Muscle of back (tissue), 3 donors: ENCODE measurements at regions not wholly inside any gene's neighbourhood (a gene's known extent, or its start where the extent isn't known, plus 50 kb on each side); places are given as distances from the start of the nearest gene placed in this dataset.
A peak's percentile ranks its signal among the peaks of the same experiment; 100 is the strongest.
"Not testable (repeated sequence)": the region's sequence is repeated elsewhere in the genome, so short reads cannot be mapped to it uniquely, and the experiment has no call there.

Experiments
- DNase-seq, 3 donors: peaks; one replicate each; pipeline versions ENCODE4 v3.0.0 to v3.0.0-alpha.2; 2013

DNA sequence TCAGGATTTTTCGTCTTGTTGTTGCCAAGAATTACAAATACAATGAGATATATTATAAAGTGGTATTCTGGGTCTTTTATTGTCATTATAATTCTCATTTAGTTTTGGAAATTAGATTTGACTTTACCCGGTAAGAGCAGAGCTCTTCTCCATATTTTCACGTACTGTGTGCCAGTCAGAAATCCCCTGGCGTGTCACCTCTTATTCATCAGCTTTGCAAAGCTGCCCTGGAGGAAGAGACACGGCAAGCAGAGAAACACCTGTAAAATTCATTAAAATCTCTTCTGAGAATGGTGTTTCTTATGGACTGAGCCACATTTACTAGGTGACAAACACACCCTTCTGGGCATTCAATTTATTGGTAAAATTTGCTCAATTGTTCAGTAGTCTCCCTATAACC, 440.4 kb downstream of the HINT1 start:
- DNase-seq: no peak

DNA sequence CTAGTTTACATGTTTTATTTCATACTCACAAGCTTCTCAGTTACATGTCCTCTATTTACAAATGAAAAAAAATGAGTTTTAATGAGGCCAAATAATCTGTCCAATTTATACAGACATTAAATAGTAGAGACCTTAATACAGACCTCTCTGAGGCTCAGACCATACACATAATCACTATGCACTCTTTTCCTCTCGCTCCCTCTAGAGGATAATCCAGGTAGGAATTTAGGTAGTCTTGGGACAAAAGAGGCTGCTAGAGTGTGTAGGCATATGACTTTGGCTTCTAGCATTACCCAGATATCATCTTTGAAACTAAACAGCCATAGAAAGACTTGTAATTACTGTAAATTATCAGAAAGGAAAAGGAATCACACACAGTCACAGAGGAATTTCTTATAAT, 444.7 kb downstream of the HINT1 start:
- peak in 2 of 3 donors; percentile 2 to 17 for DNase-seq

DNA sequence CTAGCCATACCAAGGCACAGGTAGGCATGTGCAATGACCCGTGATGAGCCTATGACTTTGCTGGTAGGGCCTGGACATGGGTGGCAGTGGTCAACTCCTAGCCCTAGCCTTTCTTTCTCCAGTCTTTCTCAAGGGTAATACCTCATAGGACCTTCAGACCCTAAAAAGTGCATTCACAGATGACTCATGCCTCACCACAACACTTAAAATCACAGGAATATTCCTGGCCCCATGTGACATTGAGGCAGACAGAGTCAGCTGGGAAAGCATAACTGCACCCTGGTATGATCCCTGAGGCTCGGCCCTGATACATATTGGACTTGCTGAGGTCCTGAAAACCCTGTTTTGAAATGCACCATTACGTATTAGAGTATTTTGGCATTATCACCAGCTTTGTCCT, 449.5 kb downstream of the HINT1 start:
- DNase-seq: no peak

DNA sequence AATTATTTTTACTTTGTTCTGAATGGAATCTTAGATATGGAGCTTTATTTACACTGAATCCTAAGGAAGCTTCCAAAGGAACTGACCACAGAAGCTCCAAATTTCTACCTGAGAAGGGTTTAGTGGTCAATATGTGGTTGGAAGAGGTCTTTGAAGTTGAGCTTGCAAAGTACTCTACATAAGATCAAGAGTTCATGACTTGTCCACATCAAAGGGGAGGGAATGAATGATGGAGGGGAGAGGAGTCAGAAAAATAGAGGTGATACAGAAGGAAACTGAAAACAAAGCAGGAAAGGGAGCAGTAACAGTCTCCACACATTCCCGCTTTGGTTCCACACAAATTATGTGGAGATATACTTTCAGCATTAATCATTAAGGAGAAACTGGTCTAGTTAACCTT, 450.9 kb downstream of the HINT1 start:
- DNase-seq: no peak

DNA sequence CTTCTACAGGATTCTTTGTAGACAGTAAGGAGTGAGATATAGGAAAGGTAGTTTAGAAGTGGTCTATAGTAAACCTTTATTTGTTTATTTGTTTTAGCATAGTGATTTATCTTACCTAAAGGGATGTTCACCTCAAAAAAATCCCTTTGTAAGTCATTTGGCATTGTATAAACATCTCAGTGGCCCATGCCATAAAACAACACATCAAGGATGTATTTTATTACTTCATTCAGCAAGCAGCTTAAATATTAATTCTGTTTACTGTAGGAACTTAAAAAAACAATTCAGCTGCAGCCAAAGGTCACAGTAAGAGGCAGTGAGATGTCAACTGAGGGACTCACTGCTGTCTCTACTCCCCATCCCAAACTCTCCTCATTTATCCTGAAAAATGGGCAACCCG, 452.7 kb downstream of the HINT1 start:
- no peak for DNase-seq

DNA sequence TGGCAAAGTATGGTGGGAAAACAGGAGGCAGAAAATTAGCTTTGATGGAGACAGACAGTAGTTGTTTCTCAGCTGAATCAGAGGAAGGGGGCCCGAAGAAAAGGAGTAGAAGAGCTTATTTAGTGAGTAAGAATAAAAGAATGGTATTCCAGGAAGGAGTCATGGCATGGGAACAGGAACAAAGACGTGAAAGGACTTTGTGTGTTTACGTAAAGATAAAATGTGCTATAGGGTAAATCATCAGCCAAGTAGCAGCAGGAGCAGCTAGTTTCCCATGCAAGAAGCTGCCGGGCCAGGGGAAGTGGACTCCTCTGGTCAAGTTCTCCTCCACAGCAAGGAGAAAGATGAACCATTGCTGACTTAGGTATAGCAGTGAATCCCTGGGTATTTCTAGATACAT, 454.5 kb downstream of the HINT1 start:
- peak in 1 of 3 donors; percentile 57 for DNase-seq

DNA sequence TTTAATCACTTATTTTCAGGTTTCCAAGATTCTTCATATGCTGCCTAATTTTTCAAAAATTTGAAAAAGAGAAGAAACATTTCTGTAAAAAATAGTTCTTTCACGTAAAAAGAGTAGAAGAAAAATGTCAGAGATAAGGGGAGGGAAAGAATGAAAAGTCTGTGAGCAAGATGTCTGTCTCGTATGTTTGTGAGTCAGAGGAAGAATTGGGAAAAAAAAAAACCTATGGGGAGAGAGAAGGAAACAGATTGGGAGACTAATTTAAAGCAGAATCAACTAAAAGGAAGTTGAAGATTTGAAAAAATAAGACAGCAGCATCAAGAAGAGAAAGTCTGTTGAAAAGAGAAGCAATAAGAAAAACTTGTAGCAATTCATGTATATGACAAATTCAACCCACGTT, 456.3 kb downstream of the HINT1 start:
- peak in 1 of 3 donors; percentile 4 for DNase-seq

DNA sequence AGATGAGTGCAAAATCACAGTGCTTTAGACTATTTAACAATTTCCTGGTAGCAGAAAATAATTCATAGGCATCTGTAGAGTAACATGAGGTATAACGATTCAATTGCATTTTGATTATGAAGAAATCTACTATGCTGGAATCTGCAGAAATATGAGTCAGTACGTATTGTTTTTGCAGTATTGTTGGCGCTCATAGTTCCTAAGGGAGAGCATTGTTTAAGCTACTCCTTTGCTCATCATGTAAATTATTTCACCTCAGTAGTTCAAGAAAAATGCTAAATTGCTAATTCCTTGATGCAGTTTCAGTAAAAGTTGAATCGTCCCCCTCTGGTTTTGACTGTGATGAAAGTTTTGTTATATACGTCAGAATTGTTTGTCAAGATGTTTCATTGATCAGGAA, 458.4 kb downstream of the HINT1 start:
- DNase-seq: peak in 2 of 3 donors; percentile 3 to 21

DNA sequence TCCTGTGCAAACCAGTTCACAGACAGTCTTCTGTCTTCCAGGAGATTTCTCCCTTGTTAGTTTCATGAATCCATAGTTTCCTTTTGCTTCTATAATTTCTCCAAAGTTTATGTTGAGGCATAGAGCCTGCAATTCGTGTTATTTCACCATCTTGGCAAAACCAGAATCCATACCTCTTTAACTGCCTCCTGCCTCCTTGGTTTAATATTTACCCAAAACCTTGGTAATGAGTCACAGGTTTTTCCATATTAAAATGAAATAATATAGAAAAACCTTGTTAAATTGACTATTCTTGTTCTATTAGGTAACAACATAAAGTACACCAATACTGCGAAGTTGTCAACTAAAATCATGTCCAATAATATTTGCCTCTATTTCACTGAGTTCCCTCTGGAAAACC, 459.7 kb downstream of the HINT1 start:
- no peak for DNase-seq

DNA sequence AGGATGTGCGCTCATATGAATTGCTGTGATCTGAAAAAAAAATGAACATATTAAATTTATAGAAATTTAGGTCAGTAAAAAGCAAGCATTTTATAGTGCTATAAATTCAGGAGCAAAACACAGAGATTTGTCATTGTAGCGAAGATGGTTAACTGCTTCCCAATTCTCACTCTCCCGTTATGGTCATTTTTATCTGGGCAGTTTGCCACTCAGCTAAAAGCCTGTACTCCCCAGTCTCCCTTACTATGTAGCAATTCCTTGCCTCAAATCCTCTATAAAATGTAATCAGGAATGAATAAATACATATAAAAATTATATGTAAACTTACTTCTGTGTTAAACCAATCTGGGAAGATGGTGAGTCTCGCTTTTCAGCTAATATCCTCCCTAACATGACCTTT, 471.5 kb downstream of the HINT1 start:
- peak in 2 of 3 donors; percentile 16 to 26 for DNase-seq

DNA sequence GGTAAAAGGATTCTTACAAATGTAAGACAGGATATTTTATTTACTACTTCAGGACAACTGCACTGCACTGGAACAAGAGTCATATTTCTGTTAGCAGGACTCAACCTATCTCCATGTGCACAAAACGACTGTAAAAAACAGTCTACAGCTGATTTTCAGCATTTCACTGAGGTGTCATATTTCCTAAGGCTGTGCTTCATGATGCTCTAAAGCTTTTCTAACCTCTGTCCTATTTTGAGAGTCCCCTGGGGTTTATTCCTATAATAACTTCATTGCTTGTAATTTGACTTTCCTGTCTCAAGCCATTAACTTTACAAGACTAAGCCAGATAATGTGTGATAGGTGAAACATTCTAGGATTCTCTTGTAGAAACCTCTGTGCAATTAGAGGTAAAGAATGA, 472.3 kb downstream of the HINT1 start:
- peak in 2 of 3 donors; percentile 5 to 19 for DNase-seq

DNA sequence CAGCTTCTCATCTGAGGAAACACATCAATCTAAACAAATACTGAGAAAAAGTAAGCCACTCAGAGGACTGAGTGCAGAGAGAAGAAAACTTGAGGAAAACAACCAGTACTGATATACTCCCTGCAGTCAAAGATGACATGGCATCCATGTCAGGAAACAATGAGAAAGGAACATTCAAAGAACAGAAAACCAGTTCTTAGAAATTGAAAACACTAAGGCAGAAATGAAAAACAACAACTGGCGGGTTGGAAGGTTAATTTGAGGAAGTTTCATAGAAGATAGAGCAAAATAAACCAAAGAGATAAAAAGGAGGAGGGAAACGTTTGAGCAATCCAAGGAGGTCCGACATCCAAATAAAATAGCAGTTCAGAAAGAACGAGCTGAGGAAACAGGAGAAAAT, 475.2 kb downstream of the HINT1 start:
- DNase-seq: no peak

DNA sequence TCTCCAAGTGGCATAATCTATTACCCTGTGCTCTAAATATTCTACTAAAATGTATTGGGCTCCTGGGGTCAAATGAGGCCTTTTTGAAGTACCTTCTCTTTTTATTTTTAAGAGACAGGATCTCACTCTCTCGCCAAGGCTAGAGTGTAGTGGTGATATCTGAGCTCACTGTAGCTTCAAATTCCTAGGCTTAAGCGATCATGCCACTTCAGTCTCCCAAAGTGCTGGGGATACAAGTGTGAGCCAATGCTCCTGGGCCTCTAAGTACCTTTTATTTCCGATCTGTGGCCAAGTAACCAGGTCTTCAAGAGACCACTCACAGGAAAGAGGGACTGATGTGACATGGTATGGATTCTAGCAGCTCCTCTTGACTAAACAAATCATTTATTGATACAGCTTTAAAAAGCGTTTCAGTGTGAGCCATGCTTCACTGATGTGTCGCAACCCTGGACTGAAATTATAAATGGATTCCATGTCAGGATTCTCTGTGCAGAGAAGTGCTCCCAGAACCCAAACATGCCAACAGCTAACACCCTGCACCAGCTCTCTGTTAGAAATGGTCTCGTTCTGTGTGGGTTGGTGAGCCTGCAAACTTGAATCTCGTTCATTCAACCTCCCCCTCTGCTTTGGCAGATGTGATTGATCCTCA, 477.8 kb downstream of the HINT1 start:
- DNase-seq: no peak

DNA sequence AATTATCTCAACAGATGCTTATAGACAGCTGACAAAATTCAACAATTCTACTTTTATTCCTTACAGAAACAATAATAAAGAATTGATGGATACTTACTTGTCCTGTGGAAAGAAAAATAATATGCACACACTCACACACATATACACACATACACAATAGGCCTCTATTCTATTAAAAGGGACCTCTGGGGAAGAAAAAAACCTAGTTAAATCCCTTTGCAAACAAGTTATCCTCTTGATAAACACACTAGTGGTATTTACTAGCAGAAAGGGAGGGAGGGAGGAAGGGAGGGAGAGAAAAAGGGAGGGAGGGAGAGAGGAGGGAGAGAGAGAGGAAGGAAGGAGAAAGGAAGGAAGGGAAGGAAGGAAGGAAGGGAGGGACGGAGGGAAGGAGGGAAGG, 486.4 kb downstream of the HINT1 start:
- no peak for DNase-seq

DNA sequence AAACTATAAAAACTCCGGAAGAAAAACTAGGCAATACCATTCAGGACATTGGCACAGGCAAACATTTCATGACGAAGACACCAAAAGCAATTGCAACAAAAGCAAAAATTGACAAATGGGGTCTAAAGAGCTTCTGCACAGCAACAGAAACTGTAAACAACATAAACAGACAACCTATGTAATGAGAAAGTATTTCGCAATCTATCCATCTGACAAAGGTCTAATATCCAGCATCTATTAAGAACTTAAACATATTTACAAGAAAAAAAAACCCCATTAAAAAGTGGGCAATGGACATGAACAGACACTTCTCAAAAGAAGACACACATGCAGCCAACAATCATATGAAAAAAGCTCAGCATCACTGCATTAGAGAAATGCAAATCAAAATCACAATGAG, 498.6 kb downstream of the HINT1 start:
- no peak for DNase-seq

DNA sequence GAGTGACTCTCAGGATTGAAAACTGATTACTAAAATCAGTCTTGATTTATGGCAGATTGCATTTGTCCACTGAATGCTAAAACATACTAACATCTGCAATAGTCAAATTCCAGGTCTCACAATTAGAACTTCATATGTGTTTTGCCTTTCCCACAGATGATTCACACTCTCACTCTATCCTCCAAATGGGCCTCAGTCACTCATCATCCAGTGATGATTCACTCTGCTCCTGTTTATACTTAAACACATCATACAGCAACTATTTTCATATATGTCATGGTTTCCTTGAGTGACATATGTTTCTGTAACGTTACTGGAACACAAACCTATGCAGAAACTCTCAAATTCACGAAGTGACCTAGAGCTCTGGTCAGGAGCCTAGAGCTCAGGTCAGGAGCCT, 512.9 kb downstream of the HINT1 start:
- DNase-seq: peak in 1 of 3 donors; percentile 77

DNA sequence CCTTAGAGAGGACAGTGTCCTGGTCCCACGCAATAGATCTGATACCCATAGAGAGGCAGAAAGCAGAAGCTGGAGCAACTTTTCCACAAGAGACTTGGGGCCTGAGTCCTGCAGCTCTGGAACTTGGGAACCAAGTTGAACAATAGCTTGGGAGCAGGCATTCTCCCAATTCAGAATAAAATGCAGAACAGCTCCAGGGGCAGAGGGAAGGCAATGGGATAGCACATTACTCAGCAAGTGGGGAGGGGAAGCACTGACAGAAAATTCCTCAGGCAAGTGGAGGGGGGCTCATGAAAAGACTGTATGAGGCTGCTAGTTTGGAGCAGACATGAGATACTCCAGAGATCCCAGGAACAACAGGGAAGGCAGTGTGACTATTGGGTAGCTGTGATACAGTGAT, 513.6 kb downstream of the HINT1 start:
- DNase-seq: no peak

DNA sequence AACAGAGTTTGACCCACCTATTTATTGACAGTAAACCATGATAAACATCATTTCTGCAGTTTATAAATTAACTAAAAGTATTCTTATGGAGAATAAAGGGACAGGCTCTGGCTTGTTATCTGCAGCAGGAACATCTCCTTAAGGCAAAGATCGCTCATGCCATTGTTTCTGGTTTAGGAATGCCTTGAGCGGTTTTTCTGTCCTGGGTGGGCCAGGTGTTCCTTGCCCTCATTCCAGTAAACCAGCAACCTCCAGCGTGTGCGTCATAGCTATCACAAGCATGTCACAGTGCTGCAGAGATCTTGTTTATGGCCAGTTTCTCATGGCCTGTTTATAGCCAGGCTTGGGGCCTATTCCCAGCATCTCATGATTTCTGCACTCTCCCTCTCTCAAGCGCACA, 521.7 kb downstream of the HINT1 start:
- DNase-seq: no peak

DNA sequence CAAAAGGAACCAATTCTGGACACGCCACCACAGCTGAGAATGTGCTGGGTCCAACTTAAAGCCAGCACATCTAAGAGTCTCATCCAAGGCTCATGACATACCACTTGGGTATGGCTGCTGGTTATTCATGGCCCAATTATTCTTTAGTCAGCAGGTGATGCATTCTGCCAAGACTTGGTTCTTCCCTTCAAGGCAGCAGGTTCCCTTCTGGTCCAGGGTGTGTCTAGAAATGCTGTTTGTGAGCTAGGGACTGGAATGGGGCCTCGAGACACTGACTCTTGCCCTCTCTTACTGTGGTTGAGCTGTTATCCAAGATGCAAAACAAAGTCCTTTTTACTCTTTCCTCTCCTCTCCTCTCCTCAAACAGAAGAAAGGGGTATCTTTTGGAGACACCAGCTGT, 522.6 kb downstream of the HINT1 start:
- DNase-seq: no peak

DNA sequence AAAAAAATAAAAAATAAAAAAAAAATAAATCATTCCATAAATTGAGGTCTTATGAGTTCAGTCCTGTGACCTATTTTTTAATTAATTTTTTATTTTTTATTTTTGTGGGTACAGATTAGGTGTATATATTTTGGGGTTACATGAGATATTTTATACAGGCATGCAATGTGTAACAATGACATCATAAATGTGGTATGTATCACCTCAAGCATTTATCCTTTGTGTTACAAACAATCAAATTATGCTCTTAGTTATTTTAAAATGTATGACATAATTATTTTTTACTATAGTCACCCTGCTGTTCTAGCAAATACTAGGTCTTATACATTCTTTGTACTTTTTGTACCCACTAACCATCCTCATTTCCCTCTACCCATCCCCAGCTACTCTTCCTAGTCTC, 537.9 kb downstream of the HINT1 start:
- DNase-seq: no peak

DNA sequence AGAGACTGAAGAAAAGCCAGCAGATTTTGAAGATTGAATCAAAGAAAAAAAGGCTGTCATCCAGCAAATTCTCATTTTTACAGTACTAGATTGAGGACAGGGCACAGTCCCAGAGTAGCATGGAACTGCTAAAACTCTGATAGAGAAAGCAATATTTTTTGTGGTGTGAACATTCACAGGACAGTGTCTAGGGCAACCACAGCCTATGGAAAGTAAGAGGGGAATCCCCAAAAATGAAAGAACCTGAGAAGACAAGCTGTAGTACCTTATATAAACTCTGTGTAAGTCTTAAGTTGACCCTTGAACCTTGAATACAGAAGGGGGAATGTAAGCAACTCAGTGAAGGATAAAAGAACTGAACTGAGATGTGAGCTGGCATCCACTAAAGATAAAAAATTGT, 540.3 kb downstream of the HINT1 start:
- no peak for DNase-seq

DNA sequence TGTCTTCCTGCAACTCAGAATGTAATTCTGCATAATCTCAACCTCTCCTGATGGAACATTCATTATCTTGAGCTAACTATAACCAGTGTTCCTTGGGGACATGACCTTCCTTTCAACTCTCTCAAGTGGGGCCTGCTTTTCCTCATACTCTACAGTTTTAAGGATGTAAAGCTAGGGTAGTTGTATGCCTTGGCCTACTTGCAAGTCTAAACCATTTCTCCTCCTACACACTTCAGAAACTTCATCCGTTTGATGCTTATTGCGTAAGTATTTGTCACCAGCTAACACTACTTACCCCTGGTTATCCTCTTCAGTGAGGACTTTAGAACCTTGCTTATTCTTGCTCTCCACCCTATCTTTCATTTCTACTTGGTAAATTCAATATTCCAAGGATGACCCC, 548.9 kb downstream of the HINT1 start:
- DNase-seq: peak in 1 of 3 donors; percentile 5

DNA sequence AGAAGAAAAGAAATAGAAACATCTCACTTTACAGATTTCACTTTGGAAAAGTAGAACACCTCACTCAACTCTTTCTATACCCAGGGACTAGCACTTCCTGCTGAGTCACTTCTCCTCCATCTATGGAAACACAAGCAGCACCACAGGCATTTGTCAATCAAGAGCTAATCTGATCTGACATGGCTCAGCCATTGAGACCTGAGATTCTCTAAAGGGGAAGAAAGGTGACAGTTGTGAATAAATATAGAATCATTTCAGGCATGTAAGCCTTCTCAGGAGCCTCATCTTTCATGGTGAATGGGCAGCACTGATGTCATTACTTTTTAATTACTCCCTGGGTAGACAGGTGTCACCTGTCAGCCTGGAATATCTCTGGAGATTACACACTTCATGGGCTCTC, 559.8 kb downstream of the HINT1 start:
- DNase-seq: peak; percentile 1 to 10 (median 2)

DNA sequence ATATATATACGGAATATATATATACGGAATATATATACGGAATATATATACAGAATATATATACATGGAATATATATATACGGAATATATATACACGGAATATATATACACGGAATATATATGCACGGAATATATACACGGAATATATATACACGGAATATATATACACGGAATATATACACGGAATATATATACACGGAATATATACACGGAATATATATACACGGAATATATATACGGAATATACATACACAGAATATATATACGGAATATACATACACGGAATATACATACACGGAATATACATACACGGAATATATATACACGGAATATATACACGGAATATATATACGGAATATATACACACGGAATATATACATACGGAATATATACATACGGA, 568.4 kb downstream of the HINT1 start:
- DNase-seq: not testable (repeated sequence)

DNA sequence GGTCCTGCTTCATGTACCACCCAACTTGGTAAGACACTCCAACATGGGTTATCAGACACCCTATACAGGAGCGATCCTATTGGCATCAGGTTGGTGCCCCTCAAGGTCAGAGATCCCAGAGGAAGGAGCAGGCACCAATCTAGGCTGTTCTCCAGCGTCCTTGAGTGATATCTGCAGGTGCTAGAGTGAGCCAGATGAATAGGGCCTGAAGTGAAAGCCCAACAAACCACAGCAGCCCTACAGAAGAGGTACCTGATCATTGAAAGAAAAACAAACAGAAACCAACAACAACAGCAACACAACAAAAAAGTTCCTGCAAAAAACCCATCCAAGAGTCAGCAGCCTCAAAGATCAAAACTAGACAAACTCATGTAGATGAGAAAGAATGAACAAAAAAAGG, 584.8 kb downstream of the HINT1 start:
- no peak for DNase-seq
